Occipital lobe (tissue), 1 donor: ENCODE measurements at regions not wholly inside any gene's neighbourhood (a gene's known extent, or its start where the extent isn't known, plus 50 kb on each side); places are given as distances from the start of the nearest gene placed in this dataset.
"Not testable (repeated sequence)": the region's sequence is repeated elsewhere in the genome, so short reads cannot be mapped to it uniquely, and the experiment has no call there.

Experiments
- DNase-seq: peaks from one replicate; lab custom pipeline; 2025; lab: John Stamatoyannopoulos, UW

- no peak for DNase-seq
Observed at GRCh38 chr6:90372450-90372849, 75.8 kb upstream of the BACH2 start.

GRCh38 chr6:90370493-90370959, 73.9 kb upstream of the BACH2 start:
- DNase-seq, result no peak

- no peak for DNase-seq
Observed at GRCh38 chr6:90369651-90370050, 73.0 kb upstream of the BACH2 start.

- no peak for DNase-seq
Observed at GRCh38 chr6:90369024-90369519, 72.4 kb upstream of the BACH2 start.

GRCh38 chr6:90368601-90369000, 72.0 kb upstream of the BACH2 start:
- DNase-seq, result no peak

GRCh38 chr6:90368001-90368400, 71.4 kb upstream of the BACH2 start:
- DNase-seq, result no peak

GRCh38 chr6:90365565-90366219, 69.0 kb upstream of the BACH2 start:
- no peak for DNase-seq

- no peak for DNase-seq
Observed at GRCh38 chr6:90365002-90365401, 68.4 kb upstream of the BACH2 start.

- no peak for DNase-seq
Observed at GRCh38 chr6:90364286-90364685, 67.6 kb upstream of the BACH2 start.

GRCh38 chr6:90362318-90362717, 65.7 kb upstream of the BACH2 start:
- DNase-seq, result no peak

- DNase-seq, result no peak
Observed at GRCh38 chr6:90361174-90361573, 64.5 kb upstream of the BACH2 start.

GRCh38 chr6:90358036-90358770, 61.6 kb upstream of the BACH2 start:
- DNase-seq, result not testable (repeated sequence)

GRCh38 chr6:90356012-90356421, 59.4 kb upstream of the BACH2 start:
- DNase-seq, result no peak

GRCh38 chr6:90354961-90355360, 58.3 kb upstream of the BACH2 start:
- no peak for DNase-seq

GRCh38 chr6:90351696-90352095, 55.1 kb upstream of the BACH2 start:
- DNase-seq, result no peak

GRCh38 chr6:90350689-90351554, 54.3 kb upstream of the BACH2 start:
- DNase-seq, result no peak

GRCh38 chr6:90347411-90347851, 50.8 kb upstream of the BACH2 start:
- DNase-seq, result no peak

GRCh38 chr6:90346729-90347128, 50.1 kb upstream of the BACH2 start:
- no peak for DNase-seq
